DND-41 (cell line): ENCODE measurements at regions not wholly inside any gene's neighbourhood (a gene's known extent, or its start where the extent isn't known, plus 50 kb on each side); places are given as distances from the start of the nearest gene placed in this dataset.

ENCODE experiments used
- ATAC-seq: fragments of 200-7000 bp; cut with Tn5 transposase; 3 replicates; pipeline ENCODE4 v1.9.1; 2021; ENCODE audit warnings: low read depth; ENCODE audit not compliant: insufficient read depth
- DNase-seq: peaks from one replicate; pipeline ENCODE4 v3.0.0-alpha.2; 2020
- H2AFZ ChIP-seq: 2 replicates; pipeline ENCODE4 v1.6.0; 2012; ENCODE audit warnings: low read depth, low read length
- H3K27ac ChIP-seq: 2 replicates; pipeline ENCODE4 v1.5.1; 2012; ENCODE audit warnings: low read length, inconsistent platforms
- H3K27me3 ChIP-seq: fragments of 200-600 bp; sonication (generic); 2 replicates; pipeline ENCODE4 v1.6.0; 2012; ENCODE audit warnings: low read length, mild to moderate bottlenecking, inconsistent platforms; ENCODE audit not compliant: insufficient read depth, poor library complexity
- H3K36me3 ChIP-seq: 2 replicates; pipeline ENCODE4 v1.5.1; 2012; ENCODE audit warnings: low read length, inconsistent platforms; ENCODE audit not compliant: insufficient read depth
- H3K4me1 ChIP-seq: 2 replicates; pipeline ENCODE4 v1.5.1; 2012; ENCODE audit warnings: mild to moderate bottlenecking, low read length; ENCODE audit not compliant: insufficient read depth
- H3K4me2 ChIP-seq: 2 replicates; pipeline ENCODE4 v1.6.0; 2012; ENCODE audit warnings: mild to moderate bottlenecking, moderate library complexity, low read length, inconsistent platforms; ENCODE audit not compliant: insufficient read depth
- H3K4me3 ChIP-seq, 2 experiments: fragments of 200-600 bp in 1 of 2; shearing (Covaris generic) in 1 of 2; 2 replicates each; pipeline ENCODE4 v1.5.1; 2012 to 2016; ENCODE audit warnings: inconsistent platforms in 2 of 2, low read length in 2 of 2, mild to moderate bottlenecking in 2 of 2, low read depth in 1 of 2, moderate library complexity in 1 of 2
- H3K79me2 ChIP-seq: 2 replicates; pipeline ENCODE4 v1.6.0; 2012; ENCODE audit warnings: low read length, inconsistent platforms; ENCODE audit not compliant: insufficient read depth
- H3K9ac ChIP-seq: 2 replicates; pipeline ENCODE4 v1.6.0; 2012; ENCODE audit warnings: low read depth, mild to moderate bottlenecking, inconsistent platforms, low read length, moderate library complexity
- H3K9me3 ChIP-seq: 2 replicates; pipeline ENCODE4 v1.5.1; 2012; ENCODE audit warnings: low read length, moderate library complexity, mild to moderate bottlenecking, inconsistent platforms; ENCODE audit not compliant: insufficient read depth, severe bottlenecking
- H4K20me1 ChIP-seq: 2 replicates; pipeline ENCODE4 v1.6.0; 2012; ENCODE audit warnings: low read length; ENCODE audit not compliant: insufficient read depth
- CTCF ChIP-seq: IDR thresholded peaks from 2 replicates; pipeline ENCODE4 v1.5.1; 2012; ENCODE audit warnings: borderline replicate concordance, low read length, moderate library complexity, mild to moderate bottlenecking; ENCODE audit not compliant: poor library complexity, severe bottlenecking; ENCODE audit errors: extremely low read depth
- EZH2 ChIP-seq: IDR thresholded peaks from 3 replicates; pipeline ENCODE4 v1.6.1; 2012; ENCODE audit warnings: borderline replicate concordance, low read depth, mild to moderate bottlenecking, moderate library complexity, low read length, inconsistent platforms; ENCODE audit not compliant: severe bottlenecking

GRCh38 chr17:73782641-73783381 is 138.6 kb upstream of the SDK2 start:
- Histone ChIP-seq H3K4me2 (no peak overlapping the region), H3K36me3 (no peaks in the 10 kb centered on the region), H3K4me1 (no peaks in the 10 kb centered on the region), H3K27me3 (no peaks in the 10 kb centered on the region), H4K20me1 (no peaks in the 10 kb centered on the region), H3K79me2 (no peaks in the 10 kb centered on the region), H3K9me3 (no peaks in the 10 kb centered on the region), H2AFZ (no peak overlapping the region), H3K9ac (no peak overlapping the region), H3K4me3 (no peak overlapping the region), H3K27ac (no peak overlapping the region)
- DNase-seq = no peak
- no peak for ATAC-seq
- peak; percentile 11 for TF ChIP-seq CTCF
- TF ChIP-seq EZH2 = no peak

GRCh38 chr17:73783382-73783766 is 139.1 kb upstream of the SDK2 start:
- no peak overlapping the region for H3K4me3 ChIP-seq
- no peaks in the 10 kb centered on the region for H3K4me1 ChIP-seq
- H3K79me2 ChIP-seq = no peaks in the 10 kb centered on the region
- H4K20me1 ChIP-seq = no peaks in the 10 kb centered on the region
- no peak overlapping the region for H3K9ac ChIP-seq
- no peaks in the 10 kb centered on the region for H3K27me3 ChIP-seq
- no peaks in the 10 kb centered on the region for H3K36me3 ChIP-seq
- no peaks in the 10 kb centered on the region for H3K9me3 ChIP-seq
- H2AFZ ChIP-seq = no peak overlapping the region
- no peak for TF ChIP-seq EZH2
- TF ChIP-seq CTCF = no peak
- no peak overlapping the region for H3K27ac ChIP-seq
- ATAC-seq (no peak), DNase-seq (no peak)
- no peak overlapping the region for H3K4me2 ChIP-seq

DNA sequence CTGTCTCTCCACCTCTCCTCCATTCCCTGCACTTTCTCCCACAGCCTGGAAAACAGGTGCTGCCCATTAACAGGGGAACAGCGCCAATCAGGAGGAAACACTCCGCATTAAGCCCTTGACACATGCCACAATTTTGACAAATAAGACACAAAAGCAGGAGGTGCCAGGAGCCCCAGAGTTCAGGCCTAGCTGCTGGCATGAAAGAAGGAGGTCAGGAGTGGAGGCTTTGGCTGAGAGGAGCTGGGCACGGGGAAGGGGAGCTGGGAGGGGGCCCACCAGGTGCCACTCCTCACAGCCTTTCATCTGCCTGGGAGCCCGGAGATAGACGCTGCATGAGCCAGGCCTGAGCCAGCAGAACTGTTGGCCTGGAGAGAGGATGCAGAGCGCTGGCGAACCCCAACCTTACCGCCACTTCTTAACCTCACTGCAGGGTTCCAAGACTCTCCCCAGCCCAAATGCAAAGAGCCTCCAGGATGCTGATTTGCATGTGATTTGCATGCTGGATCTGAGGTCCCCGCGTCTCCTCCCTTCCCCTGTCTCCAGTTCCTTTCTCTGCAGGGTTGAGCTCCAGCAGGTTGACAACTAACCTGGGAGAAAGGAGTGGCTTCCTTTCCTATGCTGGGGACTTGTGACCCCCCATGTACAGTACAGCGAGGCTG is 139.8 kb upstream of the SDK2 start:
- DNase-seq (no peak), ATAC-seq (no peak)
- H3K9ac ChIP-seq = no peak overlapping the region
- no peak overlapping the region for H3K4me3 ChIP-seq
- TF ChIP-seq CTCF (no peak), EZH2 (no peak)
- H3K9me3 ChIP-seq = no peaks in the 10 kb centered on the region
- H3K36me3 ChIP-seq = no peaks in the 10 kb centered on the region
- no peak overlapping the region for H2AFZ ChIP-seq
- H4K20me1 ChIP-seq = no peaks in the 10 kb centered on the region
- no peak overlapping the region for H3K4me2 ChIP-seq
- H3K27ac ChIP-seq = no peak overlapping the region
- H3K4me1 ChIP-seq = no peaks in the 10 kb centered on the region
- H3K27me3 ChIP-seq = peaks cover 2% of the 10 kb centered on the region
- no peaks in the 10 kb centered on the region for H3K79me2 ChIP-seq
